GM23338 (cell line): ENCODE measurements at regions not wholly inside any gene's neighbourhood (a gene's known extent, or its start where the extent isn't known, plus 50 kb on each side); places are given as distances from the start of the nearest gene placed in this dataset.

ENCODE experiments used
- ATAC-seq: fragments of 200-7000 bp; cut with Tn5 transposase; 3 replicates; pipeline ENCODE4 v1.9.1; 2020
- DNase-seq: peaks from one replicate; pipeline ENCODE4 v3.0.0-alpha.2; 2015; ENCODE audit warnings: low spot score
- H2AFZ ChIP-seq: fragments of 200-600 bp; sonication (generic); 2 replicates; pipeline ENCODE4 v1.8.0; 2016; ENCODE audit warnings: antibody characterized with exemption, mild to moderate bottlenecking, moderate library complexity
- H3F3A ChIP-seq: fragments of 200-600 bp; sonication (generic); replicated peaks from 2 replicates; pipeline ENCODE4 v1.8.0; 2017; ENCODE audit warnings: antibody characterized with exemption, mixed run types, low read depth
- H3K27ac ChIP-seq: fragments of 200-600 bp; sonication (generic); 2 replicates; pipeline ENCODE4 v1.6.1; 2016; ENCODE audit warnings: low read depth
- H3K27me3 ChIP-seq: fragments of 200-600 bp; sonication (generic); 2 replicates; pipeline ENCODE4 v1.8.0; 2016; ENCODE audit warnings: mild to moderate bottlenecking, mixed run types, moderate library complexity; ENCODE audit not compliant: insufficient read depth
- H3K36me3 ChIP-seq: fragments of 200-600 bp; sonication (generic); 2 replicates; pipeline ENCODE4 v1.8.0; 2016; ENCODE audit warnings: mild to moderate bottlenecking; ENCODE audit not compliant: insufficient read depth
- H3K4me1 ChIP-seq: fragments of 200-600 bp; sonication (generic); 2 replicates; pipeline ENCODE4 v1.8.0; 2016; ENCODE audit warnings: mild to moderate bottlenecking, moderate library complexity; ENCODE audit not compliant: insufficient read depth
- H3K4me2 ChIP-seq: fragments of 200-600 bp; sonication (generic); 2 replicates; pipeline ENCODE4 v1.7.1; 2017; ENCODE audit warnings: mixed run types
- H3K4me3 ChIP-seq: fragments of 200-600 bp; sonication (generic); 2 replicates; pipeline ENCODE4 v1.6.1; 2016; ENCODE audit warnings: mixed run types
- H3K79me2 ChIP-seq: fragments of 200-600 bp; sonication (generic); replicated peaks from 2 replicates; pipeline ENCODE4 v1.8.0; 2017; ENCODE audit warnings: mild to moderate bottlenecking; ENCODE audit not compliant: insufficient read depth
- H3K9me2 ChIP-seq: fragments of 200-600 bp; sonication (generic); 2 replicates; pipeline ENCODE4 v1.8.0; 2017; ENCODE audit not compliant: insufficient read depth
- H4K20me1 ChIP-seq: fragments of 200-600 bp; sonication (generic); replicated peaks from 2 replicates; pipeline ENCODE4 v1.8.0; 2017; ENCODE audit warnings: mild to moderate bottlenecking; ENCODE audit not compliant: insufficient read depth
- H3K27ac Mint-ChIP-seq: 2 replicates; pipeline ENCODE4 v1.8.0; 2020; ENCODE audit warnings: inconsistent platforms, mild to moderate bottlenecking, moderate library complexity, mixed read lengths
- H3K27me3 Mint-ChIP-seq: 3 replicates; pipeline ENCODE4 v1.8.0; 2022; ENCODE audit warnings: low read depth, mild to moderate bottlenecking, moderate library complexity, mixed read lengths, inconsistent platforms; ENCODE audit not compliant: insufficient read depth, poor library complexity
- H3K36me3 Mint-ChIP-seq: 3 replicates; pipeline ENCODE4 v1.8.0; 2021; ENCODE audit warnings: low read depth, mild to moderate bottlenecking, inconsistent platforms, moderate library complexity, mixed read lengths
- H3K4me1 Mint-ChIP-seq: 3 replicates; pipeline ENCODE4 v1.8.0; 2020; ENCODE audit warnings: mild to moderate bottlenecking, inconsistent platforms, mixed read lengths
- H3K4me3 Mint-ChIP-seq: 3 replicates; pipeline ENCODE4 v1.8.0; 2021; ENCODE audit warnings: moderate library complexity, mild to moderate bottlenecking, inconsistent platforms, mixed read lengths
- H3K9me3 Mint-ChIP-seq: 3 replicates; pipeline ENCODE4 v1.8.0; 2020; ENCODE audit warnings: moderate library complexity, mild to moderate bottlenecking, inconsistent platforms, mixed read lengths
- CREB1 ChIP-seq: fragments of 250-450 bp; sonication (Bioruptor Pico); IDR thresholded peaks from 2 replicates; pipeline ENCODE4 v1.5.0; 2020; ENCODE audit warnings: low read depth, mild to moderate bottlenecking, moderate library complexity
- NANOG ChIP-seq: IDR thresholded peaks from 2 replicates; pipeline ENCODE4 v1.6.1; 2016; ENCODE audit warnings: antibody characterized with exemption, borderline replicate concordance
- POLR2AphosphoS5 ChIP-seq: IDR thresholded peaks from 2 replicates; pipeline ENCODE4 v1.6.1; 2016; ENCODE audit warnings: antibody characterized with exemption, low read depth
- STAT1 ChIP-seq: IDR thresholded peaks from one replicate; pipeline ENCODE4 v1.6.1; 2016; ENCODE audit warnings: antibody characterized with exemption; ENCODE audit not compliant: unreplicated experiment
- ZNF114 ChIP-seq: fragments of 250-450 bp; sonication (Bioruptor Pico); IDR thresholded peaks from 2 replicates; pipeline ENCODE4 v1.5.0; 2020; ENCODE audit warnings: mild to moderate bottlenecking, moderate library complexity
- TF ChIP-seq, protein P1 (sequence below): fragments of 250-450 bp; sonication (Bioruptor Pico); IDR thresholded peaks from 2 replicates; pipeline ENCODE4 v1.5.0; 2020; ENCODE audit warnings: mild to moderate bottlenecking, moderate library complexity
- TF ChIP-seq, protein P2 (sequence below): IDR thresholded peaks from one replicate; pipeline ENCODE4 v1.6.1; 2018; ENCODE audit warnings: antibody characterized with exemption; ENCODE audit not compliant: unreplicated experiment
- TF ChIP-seq, protein P3 (sequence below): IDR thresholded peaks from 2 replicates; pipeline ENCODE4 v1.6.1; 2016; ENCODE audit warnings: antibody characterized with exemption

DNA sequence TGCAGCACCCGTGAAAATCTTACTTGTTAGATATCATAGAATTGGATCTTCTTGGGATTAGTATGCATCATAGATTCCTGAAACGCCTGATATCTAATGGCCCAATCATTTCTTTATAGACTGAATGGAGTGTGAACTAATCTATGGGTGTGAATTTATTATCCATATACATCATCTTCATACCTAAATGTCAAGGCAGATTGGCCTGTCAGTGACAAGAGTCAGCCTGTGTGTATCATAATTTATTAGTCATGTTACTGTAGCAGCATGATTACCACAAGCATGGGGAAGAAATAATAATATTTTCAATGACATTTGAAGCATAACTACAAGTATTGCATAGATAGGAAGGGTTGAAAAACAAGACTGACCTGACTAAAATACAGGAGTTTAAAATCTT lies 235.8 kb downstream of the RAP2B start:
- Histone ChIP-seq H2AFZ (peak overlapping the region; percentile 92), H3K79me2 (no peaks in the 10 kb centered on the region), H3F3A (no peaks in the 10 kb centered on the region), H3K4me2 (no peak overlapping the region), H3K4me3 (no peak overlapping the region), H3K4me1 (peaks cover 8% of the 10 kb centered on the region; the same call in 1 of the 2 replicates), H4K20me1 (no peaks in the 10 kb centered on the region), H3K36me3 (no peaks in the 10 kb centered on the region), H3K27ac (no peak overlapping the region), H3K9me2 (no peaks in the 10 kb centered on the region), H3K27me3 (no peaks in the 10 kb centered on the region)
- DNase-seq (no peak), ATAC-seq (no peak)
- no peak overlapping the region for H3K27ac Mint-ChIP-seq
- peaks cover 10% of the 10 kb centered on the region; the same call in 1 of the 3 replicates for H3K9me3 Mint-ChIP-seq
- no peak overlapping the region for H3K4me3 Mint-ChIP-seq
- TF ChIP-seq, protein P1, sequence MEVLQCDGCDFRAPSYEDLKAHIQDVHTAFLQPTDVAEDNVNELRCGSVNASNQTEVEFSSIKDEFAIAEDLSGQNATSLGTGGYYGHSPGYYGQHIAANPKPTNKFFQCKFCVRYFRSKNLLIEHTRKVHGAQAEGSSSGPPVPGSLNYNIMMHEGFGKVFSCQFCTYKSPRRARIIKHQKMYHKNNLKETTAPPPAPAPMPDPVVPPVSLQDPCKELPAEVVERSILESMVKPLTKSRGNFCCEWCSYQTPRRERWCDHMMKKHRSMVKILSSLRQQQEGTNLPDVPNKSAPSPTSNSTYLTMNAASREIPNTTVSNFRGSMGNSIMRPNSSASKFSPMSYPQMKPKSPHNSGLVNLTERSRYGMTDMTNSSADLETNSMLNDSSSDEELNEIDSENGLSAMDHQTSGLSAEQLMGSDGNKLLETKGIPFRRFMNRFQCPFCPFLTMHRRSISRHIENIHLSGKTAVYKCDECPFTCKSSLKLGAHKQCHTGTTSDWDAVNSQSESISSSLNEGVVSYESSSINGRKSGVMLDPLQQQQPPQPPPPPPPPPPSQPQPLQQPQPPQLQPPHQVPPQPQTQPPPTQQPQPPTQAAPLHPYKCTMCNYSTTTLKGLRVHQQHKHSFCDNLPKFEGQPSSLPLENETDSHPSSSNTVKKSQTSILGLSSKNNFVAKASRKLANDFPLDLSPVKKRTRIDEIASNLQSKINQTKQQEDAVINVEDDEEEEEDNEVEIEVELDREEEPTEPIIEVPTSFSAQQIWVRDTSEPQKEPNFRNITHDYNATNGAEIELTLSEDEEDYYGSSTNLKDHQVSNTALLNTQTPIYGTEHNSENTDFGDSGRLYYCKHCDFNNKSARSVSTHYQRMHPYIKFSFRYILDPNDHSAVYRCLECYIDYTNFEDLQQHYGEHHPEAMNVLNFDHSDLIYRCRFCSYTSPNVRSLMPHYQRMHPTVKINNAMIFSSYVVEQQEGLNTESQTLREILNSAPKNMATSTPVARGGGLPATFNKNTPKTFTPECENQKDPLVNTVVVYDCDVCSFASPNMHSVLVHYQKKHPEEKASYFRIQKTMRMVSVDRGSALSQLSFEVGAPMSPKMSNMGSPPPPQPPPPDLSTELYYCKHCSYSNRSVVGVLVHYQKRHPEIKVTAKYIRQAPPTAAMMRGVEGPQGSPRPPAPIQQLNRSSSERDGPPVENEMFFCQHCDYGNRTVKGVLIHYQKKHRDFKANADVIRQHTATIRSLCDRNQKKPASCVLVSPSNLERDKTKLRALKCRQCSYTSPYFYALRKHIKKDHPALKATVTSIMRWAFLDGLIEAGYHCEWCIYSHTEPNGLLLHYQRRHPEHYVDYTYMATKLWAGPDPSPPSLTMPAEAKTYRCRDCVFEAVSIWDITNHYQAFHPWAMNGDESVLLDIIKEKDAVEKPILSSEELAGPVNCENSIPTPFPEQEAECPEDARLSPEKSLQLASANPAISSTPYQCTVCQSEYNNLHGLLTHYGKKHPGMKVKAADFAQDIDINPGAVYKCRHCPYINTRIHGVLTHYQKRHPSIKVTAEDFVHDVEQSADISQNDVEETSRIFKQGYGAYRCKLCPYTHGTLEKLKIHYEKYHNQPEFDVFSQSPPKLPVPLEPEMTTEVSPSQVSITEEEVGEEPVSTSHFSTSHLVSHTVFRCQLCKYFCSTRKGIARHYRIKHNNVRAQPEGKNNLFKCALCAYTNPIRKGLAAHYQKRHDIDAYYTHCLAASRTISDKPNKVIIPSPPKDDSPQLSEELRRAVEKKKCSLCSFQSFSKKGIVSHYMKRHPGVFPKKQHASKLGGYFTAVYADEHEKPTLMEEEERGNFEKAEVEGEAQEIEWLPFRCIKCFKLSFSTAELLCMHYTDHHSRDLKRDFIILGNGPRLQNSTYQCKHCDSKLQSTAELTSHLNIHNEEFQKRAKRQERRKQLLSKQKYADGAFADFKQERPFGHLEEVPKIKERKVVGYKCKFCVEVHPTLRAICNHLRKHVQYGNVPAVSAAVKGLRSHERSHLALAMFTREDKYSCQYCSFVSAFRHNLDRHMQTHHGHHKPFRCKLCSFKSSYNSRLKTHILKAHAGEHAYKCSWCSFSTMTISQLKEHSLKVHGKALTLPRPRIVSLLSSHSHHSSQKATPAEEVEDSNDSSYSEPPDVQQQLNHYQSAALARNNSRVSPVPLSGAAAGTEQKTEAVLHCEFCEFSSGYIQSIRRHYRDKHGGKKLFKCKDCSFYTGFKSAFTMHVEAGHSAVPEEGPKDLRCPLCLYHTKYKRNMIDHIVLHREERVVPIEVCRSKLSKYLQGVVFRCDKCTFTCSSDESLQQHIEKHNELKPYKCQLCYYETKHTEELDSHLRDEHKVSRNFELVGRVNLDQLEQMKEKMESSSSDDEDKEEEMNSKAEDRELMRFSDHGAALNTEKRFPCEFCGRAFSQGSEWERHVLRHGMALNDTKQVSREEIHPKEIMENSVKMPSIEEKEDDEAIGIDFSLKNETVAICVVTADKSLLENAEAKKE (CRISPR knock-in tag), result no peak
- TF ChIP-seq STAT1 (no peak), CREB1 (no peak), NANOG (no peak), POLR2AphosphoS5 (no peak), ZNF114 (no peak)
- TF ChIP-seq, protein P2, sequence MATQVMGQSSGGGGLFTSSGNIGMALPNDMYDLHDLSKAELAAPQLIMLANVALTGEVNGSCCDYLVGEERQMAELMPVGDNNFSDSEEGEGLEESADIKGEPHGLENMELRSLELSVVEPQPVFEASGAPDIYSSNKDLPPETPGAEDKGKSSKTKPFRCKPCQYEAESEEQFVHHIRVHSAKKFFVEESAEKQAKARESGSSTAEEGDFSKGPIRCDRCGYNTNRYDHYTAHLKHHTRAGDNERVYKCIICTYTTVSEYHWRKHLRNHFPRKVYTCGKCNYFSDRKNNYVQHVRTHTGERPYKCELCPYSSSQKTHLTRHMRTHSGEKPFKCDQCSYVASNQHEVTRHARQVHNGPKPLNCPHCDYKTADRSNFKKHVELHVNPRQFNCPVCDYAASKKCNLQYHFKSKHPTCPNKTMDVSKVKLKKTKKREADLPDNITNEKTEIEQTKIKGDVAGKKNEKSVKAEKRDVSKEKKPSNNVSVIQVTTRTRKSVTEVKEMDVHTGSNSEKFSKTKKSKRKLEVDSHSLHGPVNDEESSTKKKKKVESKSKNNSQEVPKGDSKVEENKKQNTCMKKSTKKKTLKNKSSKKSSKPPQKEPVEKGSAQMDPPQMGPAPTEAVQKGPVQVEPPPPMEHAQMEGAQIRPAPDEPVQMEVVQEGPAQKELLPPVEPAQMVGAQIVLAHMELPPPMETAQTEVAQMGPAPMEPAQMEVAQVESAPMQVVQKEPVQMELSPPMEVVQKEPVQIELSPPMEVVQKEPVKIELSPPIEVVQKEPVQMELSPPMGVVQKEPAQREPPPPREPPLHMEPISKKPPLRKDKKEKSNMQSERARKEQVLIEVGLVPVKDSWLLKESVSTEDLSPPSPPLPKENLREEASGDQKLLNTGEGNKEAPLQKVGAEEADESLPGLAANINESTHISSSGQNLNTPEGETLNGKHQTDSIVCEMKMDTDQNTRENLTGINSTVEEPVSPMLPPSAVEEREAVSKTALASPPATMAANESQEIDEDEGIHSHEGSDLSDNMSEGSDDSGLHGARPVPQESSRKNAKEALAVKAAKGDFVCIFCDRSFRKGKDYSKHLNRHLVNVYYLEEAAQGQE, result no peak
- TF ChIP-seq, protein P3, sequence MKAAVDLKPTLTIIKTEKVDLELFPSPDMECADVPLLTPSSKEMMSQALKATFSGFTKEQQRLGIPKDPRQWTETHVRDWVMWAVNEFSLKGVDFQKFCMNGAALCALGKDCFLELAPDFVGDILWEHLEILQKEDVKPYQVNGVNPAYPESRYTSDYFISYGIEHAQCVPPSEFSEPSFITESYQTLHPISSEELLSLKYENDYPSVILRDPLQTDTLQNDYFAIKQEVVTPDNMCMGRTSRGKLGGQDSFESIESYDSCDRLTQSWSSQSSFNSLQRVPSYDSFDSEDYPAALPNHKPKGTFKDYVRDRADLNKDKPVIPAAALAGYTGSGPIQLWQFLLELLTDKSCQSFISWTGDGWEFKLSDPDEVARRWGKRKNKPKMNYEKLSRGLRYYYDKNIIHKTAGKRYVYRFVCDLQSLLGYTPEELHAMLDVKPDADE, result no peak
- peaks cover 13% of the 10 kb centered on the region; the same call in 2 of the 3 replicates for H3K36me3 Mint-ChIP-seq
- peaks cover 1% of the 10 kb centered on the region for H3K27me3 Mint-ChIP-seq
- H3K4me1 Mint-ChIP-seq, result peaks cover 7% of the 10 kb centered on the region; the same call in 2 of the 3 replicates
